ENCODE measurements at regions not wholly inside any gene's neighbourhood (a gene's known extent, or its start where the extent isn't known, plus 50 kb on each side); places are given as distances from the start of the nearest gene placed in this dataset.
"Not testable (repeated sequence)": the region's sequence is repeated elsewhere in the genome, so short reads cannot be mapped to it uniquely, and the experiment has no call there.

- no peak for ATAC-seq
Measured at GRCh38 chr1:5623399-5623798, 368.8 kb downstream of the NPHP4 start.

GRCh38 chr1:5622412-5622811 is 369.8 kb downstream of the NPHP4 start:
- no peak for ATAC-seq

GRCh38 chr1:5621692-5622091 is 370.5 kb downstream of the NPHP4 start:
- ATAC-seq = no peak

GRCh38 chr1:5620997-5621396 is 371.2 kb downstream of the NPHP4 start:
- ATAC-seq = no peak

GRCh38 chr1:5620418-5620817 is 371.8 kb downstream of the NPHP4 start:
- no peak for ATAC-seq

- ATAC-seq = no peak
Measured at GRCh38 chr1:5619469-5619868, 372.8 kb downstream of the NPHP4 start.

GRCh38 chr1:5617546-5617945 is 374.7 kb downstream of the NPHP4 start:
- no peak for ATAC-seq

GRCh38 chr1:5617179-5617520 is 375.1 kb downstream of the NPHP4 start:
- ATAC-seq = no peak

GRCh38 chr1:5616366-5617178 is 375.7 kb downstream of the NPHP4 start:
- ATAC-seq = no peak

GRCh38 chr1:5615076-5615475 is 377.1 kb downstream of the NPHP4 start:
- ATAC-seq = no peak

- no peak for ATAC-seq
Measured at GRCh38 chr1:5613900-5614299, 378.3 kb downstream of the NPHP4 start.

GRCh38 chr1:5611851-5612250 is 380.4 kb downstream of the NPHP4 start:
- no peak for ATAC-seq

GRCh38 chr1:5611431-5611830 is 380.8 kb downstream of the NPHP4 start:
- ATAC-seq = no peak

- no peak for ATAC-seq
Measured at GRCh38 chr1:5610432-5610831, 381.8 kb downstream of the NPHP4 start.

GRCh38 chr1:5603353-5604104 is 388.7 kb downstream of the NPHP4 start:
- no peak for ATAC-seq

- not testable (repeated sequence) for ATAC-seq
Measured at GRCh38 chr1:5602718-5603117, 389.5 kb downstream of the NPHP4 start.

- no peak for ATAC-seq
Measured at GRCh38 chr1:5601516-5601915, 390.7 kb downstream of the NPHP4 start.

- no peak for ATAC-seq
Measured at GRCh38 chr1:5599541-5599940, 392.7 kb downstream of the NPHP4 start.

- no peak for ATAC-seq
Measured at GRCh38 chr1:5598824-5599395, 393.3 kb downstream of the NPHP4 start.

GRCh38 chr1:5597991-5598823 is 394.0 kb downstream of the NPHP4 start:
- no peak for ATAC-seq

GRCh38 chr1:5597171-5597850 is 394.9 kb downstream of the NPHP4 start:
- no peak for ATAC-seq

GRCh38 chr1:5596651-5597050 is 395.6 kb downstream of the NPHP4 start:
- no peak for ATAC-seq
